Sigmoid colon (tissue), 6 donors: ENCODE measurements at regions not wholly inside any gene's neighbourhood (a gene's known extent, or its start where the extent isn't known, plus 50 kb on each side); places are given as distances from the start of the nearest gene placed in this dataset.

Experiments used
- DNase-seq: peaks from one replicate; pipeline ENCODE4 v3.0.0-alpha.2; 2019
- H3K27ac ChIP-seq, 4 donors: fragments of 200-600 bp; sonication (generic); one replicate each; pipeline ENCODE4 v1.5.1; 2016 to 2019; ENCODE audit warnings: mild to moderate bottlenecking in 1 of 4
- H3K27me3 ChIP-seq, 3 donors: fragments of 200-600 bp; sonication (generic); one replicate each; pipeline ENCODE4 v1.5.1; 2019; ENCODE audit warnings: mild to moderate bottlenecking in 1 of 3
- H3K36me3 ChIP-seq, 4 donors: fragments of 200-600 bp; sonication (generic); one replicate each; pipeline ENCODE4 v1.5.1; 2016 to 2019
- H3K4me1 ChIP-seq, 4 donors: fragments of 200-600 bp; sonication (generic); one replicate each; pipeline ENCODE4 v1.5.1; 2017 to 2019
- H3K4me3 ChIP-seq, 4 donors: fragments of 200-600 bp; sonication (generic); one replicate each; pipeline ENCODE4 v1.5.1; 2017 to 2019; ENCODE audit warnings: mild to moderate bottlenecking in 2 of 4, moderate library complexity in 1 of 4
- H3K9me3 ChIP-seq, 4 donors: fragments of 200-600 bp in 3 of 4; sonication (generic) in 3 of 4; one replicate each; pipeline versions ENCODE4 v1.5.1 to v1.6.1; 2013 to 2019
- CTCF ChIP-seq, 4 experiments: fragments of 450-650 bp in 3 of 4; fragments of 200-600 bp in 1 of 4; IDR thresholded peaks; one replicate each; pipeline ENCODE4 v1.5.1; 2016 to 2019; ENCODE audit warnings: antibody characterized with exemption in 4 of 4, mild to moderate bottlenecking in 3 of 4, moderate library complexity in 2 of 4
- EP300 ChIP-seq, 4 donors: sonication (generic); formaldehyde crosslinking; IDR thresholded peaks; one replicate each; pipeline ENCODE4 v1.6.1; 2017; ENCODE audit warnings: antibody characterized with exemption in 4 of 4
- POLR2A ChIP-seq, 2 donors: fragments of 450-650 bp; IDR thresholded peaks; one replicate each; pipeline ENCODE4 v1.6.1; 2016; ENCODE audit warnings: antibody characterized with exemption in 2 of 2, mild to moderate bottlenecking in 2 of 2, moderate library complexity in 2 of 2
- POLR2AphosphoS5 ChIP-seq, 4 donors: sonication (generic); formaldehyde crosslinking; IDR thresholded peaks; one replicate each; pipeline ENCODE4 v1.6.1; 2017; ENCODE audit warnings: antibody characterized with exemption in 4 of 4
- WGBS, 2 donors: extraction: QIAGEN DNeasy Blood & Tissue Kit; methylation state at CpG; one replicate each; pipeline ENCODE4 v1.1.7; 2013; 5-methylcytosine and 5-hydroxymethylcytosine counted together
- intact Hi-C: fragments of 100-400 bp; cut with DNase I; formaldehyde crosslinking; loops from one replicate; pipeline ENCODE4 v1.15.1; 2023
- donor health status: healthy with polysubstance abuse.
- donor health status: healthy.

- Histone ChIP-seq H3K4me3 (no peak overlapping the region), H3K36me3 (no peaks in the 10 kb centered on the region), H3K27me3 (no peaks in the 10 kb centered on the region), H3K27ac (no peak overlapping the region), H3K9me3 (no peaks in the 10 kb centered on the region), H3K4me1 (no peaks in the 10 kb centered on the region)
- WGBS, 2 donors: 67 to 80% methylated on average over 2 of the region's 2 CpGs
- no peak for DNase-seq
- TF ChIP-seq POLR2AphosphoS5 (IDR thresholded peaks at IDR 0.05) (no peak), POLR2A (IDR thresholded peaks at IDR 0.05) (no peak), EP300 (IDR thresholded peaks at IDR 0.05) (no peak), CTCF (IDR thresholded peaks at IDR 0.05) (no peak)
- intact Hi-C loops: no loop called here
These were observed 228.7 kb upstream of the MC4R start for GRCh38 chr18:60601249-60601648.

DNA sequence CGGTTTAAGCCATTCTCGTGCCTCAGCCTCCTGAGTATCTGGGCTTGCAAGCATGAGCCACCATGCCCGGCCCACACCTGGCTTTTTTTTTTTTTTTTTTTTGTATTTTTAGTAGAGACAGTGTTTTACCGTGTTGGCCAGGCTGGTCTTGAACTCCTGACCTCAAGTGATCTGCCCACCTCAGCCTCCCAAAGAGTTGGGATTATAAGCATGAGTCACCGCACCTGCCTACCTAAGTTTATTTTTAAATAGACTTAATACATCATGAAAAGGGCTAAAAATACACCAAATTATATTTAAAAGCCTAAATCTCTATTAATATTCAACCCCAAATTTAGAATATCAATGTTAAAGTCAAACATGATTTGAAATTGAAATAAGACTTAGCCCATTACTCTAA, 250.8 kb upstream of the MC4R start:
- intact Hi-C loops: no loop called here
- H3K4me1 ChIP-seq: no peaks in the 10 kb centered on the region
- no peak overlapping the region for H3K27ac ChIP-seq
- TF ChIP-seq POLR2A (IDR thresholded peaks at IDR 0.05) (no peak), EP300 (IDR thresholded peaks at IDR 0.05) (no peak), POLR2AphosphoS5 (IDR thresholded peaks at IDR 0.05) (no peak), CTCF (IDR thresholded peaks at IDR 0.05) (no peak)
- no peaks in the 10 kb centered on the region for H3K27me3 ChIP-seq
- DNase-seq: no peak
- WGBS, 2 donors: 78 to 85% methylated on average over 5 of the region's 5 CpGs
- no peaks in the 10 kb centered on the region for H3K9me3 ChIP-seq
- no peaks in the 10 kb centered on the region for H3K36me3 ChIP-seq
- H3K4me3 ChIP-seq: no peak overlapping the region

- intact Hi-C loops: no loop called here
- TF ChIP-seq POLR2A (IDR thresholded peaks at IDR 0.05): no peak
- TF ChIP-seq POLR2AphosphoS5 (IDR thresholded peaks at IDR 0.05): no peak
- Histone ChIP-seq H3K27ac (no peak overlapping the region), H3K4me3 (no peak overlapping the region), H3K36me3 (no peaks in the 10 kb centered on the region), H3K4me1 (no peaks in the 10 kb centered on the region), H3K9me3 (no peaks in the 10 kb centered on the region), H3K27me3 (no peaks in the 10 kb centered on the region)
- WGBS, 2 donors: 59 to 87% methylated on average over 1 of the region's 1 CpG
- no peak for DNase-seq
These were observed 251.6 kb upstream of the MC4R start for GRCh38 chr18:60624207-60624606.

DNA sequence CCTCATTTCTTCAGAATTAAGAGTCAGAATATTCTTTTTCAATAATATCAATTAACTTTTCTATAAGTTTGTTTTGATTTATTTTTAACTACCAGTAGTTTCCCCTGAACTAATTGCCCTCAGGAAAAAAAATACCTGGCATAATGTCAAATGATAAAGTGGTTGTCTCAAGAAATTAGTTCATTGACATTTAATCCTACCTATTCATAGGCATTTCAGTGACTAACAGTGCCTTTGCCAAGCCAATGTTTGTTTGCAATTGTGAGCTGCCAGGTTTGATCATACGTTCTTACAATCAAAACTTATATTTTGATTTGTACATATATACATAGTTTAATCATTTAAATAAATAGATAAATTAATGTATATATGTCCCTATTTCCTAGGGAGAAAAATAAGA, 267.3 kb upstream of the MC4R start:
- no peak for DNase-seq
- no peak overlapping the region for H3K4me3 ChIP-seq
- TF ChIP-seq POLR2A (IDR thresholded peaks at IDR 0.05): no peak
- no peak for TF ChIP-seq CTCF (IDR thresholded peaks at IDR 0.05)
- TF ChIP-seq POLR2AphosphoS5 (IDR thresholded peaks at IDR 0.05): no peak
- no peak for TF ChIP-seq EP300 (IDR thresholded peaks at IDR 0.05)
- intact Hi-C loops: no loop called here
- no peaks in the 10 kb centered on the region for H3K36me3 ChIP-seq
- no peaks in the 10 kb centered on the region for H3K27me3 ChIP-seq
- no peaks in the 10 kb centered on the region for H3K9me3 ChIP-seq
- H3K4me1 ChIP-seq: no peaks in the 10 kb centered on the region
- 49 to 81% methylated on average over 1 of the region's 1 CpG for WGBS, 2 donors
- H3K27ac ChIP-seq: no peak overlapping the region

GRCh38 chr18:60643009-60643408, 270.4 kb upstream of the MC4R start:
- TF ChIP-seq CTCF (IDR thresholded peaks at IDR 0.05) (no peak), POLR2AphosphoS5 (IDR thresholded peaks at IDR 0.05) (no peak), POLR2A (IDR thresholded peaks at IDR 0.05) (no peak), EP300 (IDR thresholded peaks at IDR 0.05) (no peak)
- Histone ChIP-seq H3K9me3 (no peaks in the 10 kb centered on the region), H3K36me3 (no peaks in the 10 kb centered on the region), H3K4me3 (no peak overlapping the region), H3K27me3 (no peaks in the 10 kb centered on the region), H3K27ac (no peak overlapping the region), H3K4me1 (no peaks in the 10 kb centered on the region)
- WGBS, 2 donors: 80 to 82% methylated on average over 3 of the region's 3 CpGs
- no peak for DNase-seq
- intact Hi-C loops: no loop called here
